H9 (cell line): ENCODE measurements at regions not wholly inside any gene's neighbourhood (a gene's known extent, or its start where the extent isn't known, plus 50 kb on each side); places are given as distances from the start of the nearest gene placed in this dataset.

ENCODE experiments used
- DNase-seq: peaks from one replicate; pipeline ENCODE4 v3.0.0-alpha.2; 2017
- H2AFZ ChIP-seq: one replicate; pipeline ENCODE4 v1.6.1; 2013; ENCODE audit warnings: mild to moderate bottlenecking, low read length, control low read depth, moderate library complexity
- H2AK5ac ChIP-seq: 2 replicates; pipeline ENCODE4 v1.6.1; 2013; ENCODE audit warnings: low read length, control low read depth, mixed read lengths; ENCODE audit not compliant: insufficient read length
- H2BK120ac ChIP-seq: one replicate; pipeline ENCODE4 v1.6.1; 2013; ENCODE audit warnings: low read depth, mild to moderate bottlenecking, low read length, control low read depth, inconsistent platforms; ENCODE audit not compliant: poor library complexity, severe bottlenecking
- H2BK12ac ChIP-seq: 2 replicates; pipeline ENCODE4 v1.6.1; 2013; ENCODE audit warnings: low read length, control low read depth, mixed read lengths, low read depth; ENCODE audit not compliant: insufficient read length
- H2BK15ac ChIP-seq: 2 replicates; pipeline ENCODE4 v1.6.1; 2013; ENCODE audit warnings: low read depth, low read length, control low read depth
- H2BK20ac ChIP-seq: one replicate; pipeline ENCODE4 v1.6.1; 2013; ENCODE audit warnings: low read depth, mild to moderate bottlenecking, low read length, control low read depth, inconsistent platforms; ENCODE audit not compliant: poor library complexity, severe bottlenecking
- H2BK5ac ChIP-seq: 2 replicates; pipeline ENCODE4 v1.6.1; 2013; ENCODE audit warnings: low read length, control low read depth, mixed read lengths; ENCODE audit not compliant: insufficient read length
- H3K14ac ChIP-seq: 2 replicates; pipeline ENCODE4 v1.6.1; 2013; ENCODE audit warnings: low read length, control low read depth; ENCODE audit not compliant: insufficient read depth
- H3K18ac ChIP-seq: 2 replicates; pipeline ENCODE4 v1.6.1; 2013; ENCODE audit warnings: low read depth, mild to moderate bottlenecking, mixed read lengths, low read length, control low read depth; ENCODE audit not compliant: insufficient read length
- H3K23ac ChIP-seq: 2 replicates; pipeline ENCODE4 v1.6.1; 2013; ENCODE audit warnings: low read length, control low read depth, mixed read lengths, low read depth; ENCODE audit not compliant: insufficient read length
- H3K23me2 ChIP-seq: 2 replicates; pipeline ENCODE4 v1.6.1; 2013; ENCODE audit warnings: low read depth, mild to moderate bottlenecking, mixed read lengths, low read length, control low read depth; ENCODE audit not compliant: insufficient read length, poor library complexity, severe bottlenecking
- H3K27ac ChIP-seq: 2 replicates; pipeline ENCODE4 v1.5.1; 2013; ENCODE audit warnings: low read length, control low read depth, mixed read lengths, low read depth; ENCODE audit not compliant: insufficient read length
- H3K27me3 ChIP-seq: 2 replicates; pipeline ENCODE4 v1.6.1; 2013; ENCODE audit warnings: low read length, control low read depth, inconsistent platforms; ENCODE audit not compliant: insufficient read depth
- H3K4ac ChIP-seq: 2 replicates; pipeline ENCODE4 v1.6.1; 2013; ENCODE audit warnings: low read depth, mild to moderate bottlenecking, control low read depth, inconsistent platforms, low read length, moderate library complexity
- H3K4me1 ChIP-seq: 2 replicates; pipeline ENCODE4 v1.6.1; 2013; ENCODE audit warnings: low read length, control low read depth, inconsistent platforms; ENCODE audit not compliant: insufficient read depth
- H3K4me2 ChIP-seq: 2 replicates; pipeline ENCODE4 v1.6.1; 2013; ENCODE audit warnings: low read length, control low read depth, mixed read lengths; ENCODE audit not compliant: insufficient read length, insufficient read depth
- H3K56ac ChIP-seq: 2 replicates; pipeline ENCODE4 v1.6.1; 2013; ENCODE audit warnings: low read depth, mild to moderate bottlenecking, mixed read lengths, low read length, control low read depth; ENCODE audit not compliant: insufficient read length
- H3K79me1 ChIP-seq: 2 replicates; pipeline ENCODE4 v1.6.1; 2013; ENCODE audit warnings: low read depth, mild to moderate bottlenecking, moderate library complexity, low read length, control low read depth, inconsistent platforms; ENCODE audit not compliant: insufficient read depth, poor library complexity, severe bottlenecking
- H3K79me2 ChIP-seq: 2 replicates; pipeline ENCODE4 v1.6.1; 2013; ENCODE audit warnings: low read length, control low read depth, inconsistent platforms; ENCODE audit not compliant: insufficient read depth
- H3K9ac ChIP-seq: 2 replicates; pipeline ENCODE4 v1.6.1; 2013; ENCODE audit warnings: low read length, control low read depth, mixed read lengths; ENCODE audit not compliant: insufficient read length; ENCODE audit errors: extremely low read depth
- H3K9me3 ChIP-seq: one replicate; pipeline ENCODE4 v1.6.1; 2013; ENCODE audit warnings: low read depth, low read length, inconsistent platforms; ENCODE audit not compliant: control insufficient read depth
- H3T11ph ChIP-seq: one replicate; pipeline ENCODE4 v1.6.1; 2013; ENCODE audit warnings: mild to moderate bottlenecking, low read length, control low read depth, inconsistent platforms
- H4K20me1 ChIP-seq: one replicate; pipeline ENCODE4 v1.6.1; 2013; ENCODE audit not compliant: control insufficient read depth, insufficient read length, insufficient read depth
- H4K5ac ChIP-seq: 2 replicates; pipeline ENCODE4 v1.6.1; 2013; ENCODE audit warnings: low read depth, mild to moderate bottlenecking, mixed read lengths, low read length, control low read depth; ENCODE audit not compliant: insufficient read length
- H4K8ac ChIP-seq: replicated peaks from 2 replicates; pipeline ENCODE4 v1.6.1; 2013; ENCODE audit warnings: low read length, control low read depth, mixed read lengths, low read depth; ENCODE audit not compliant: insufficient read length
- H4K91ac ChIP-seq: 2 replicates; pipeline ENCODE4 v1.6.1; 2013; ENCODE audit warnings: low read depth, mild to moderate bottlenecking, moderate library complexity, mixed read lengths, low read length, control low read depth; ENCODE audit not compliant: insufficient read length
- H3K27ac Mint-ChIP-seq, 3 experiments: 2 replicates in 2 of 3; 3 replicates in 1 of 3; pipeline ENCODE4 v1.8.0; 2020 to 2021; ENCODE audit warnings: mixed read lengths in 3 of 3, mild to moderate bottlenecking in 1 of 3, moderate library complexity in 1 of 3
- H3K27me3 Mint-ChIP-seq: 2 replicates; pipeline ENCODE4 v1.8.0; 2021; ENCODE audit warnings: low read depth, mild to moderate bottlenecking, moderate library complexity, mixed read lengths
- H3K36me3 Mint-ChIP-seq, 3 experiments: 2 replicates in 2 of 3; 3 replicates in 1 of 3; pipeline ENCODE4 v1.8.0; 2020 to 2021; ENCODE audit warnings: low read depth in 3 of 3, mixed read lengths in 3 of 3; ENCODE audit not compliant: insufficient read depth in 1 of 3
- H3K4me1 Mint-ChIP-seq, 2 experiments: 2 replicates each; pipeline ENCODE4 v1.8.0; 2020; ENCODE audit warnings: mixed read lengths in 2 of 2
- H3K4me3 Mint-ChIP-seq, 2 experiments: 2 replicates in 1 of 2; 3 replicates in 1 of 2; pipeline ENCODE4 v1.8.0; 2020 to 2021; ENCODE audit warnings: mild to moderate bottlenecking in 2 of 2, mixed read lengths in 2 of 2, moderate library complexity in 1 of 2
- H3K9me3 Mint-ChIP-seq, 2 experiments: 2 replicates in 1 of 2; 3 replicates in 1 of 2; pipeline ENCODE4 v1.8.0; 2020; ENCODE audit warnings: mild to moderate bottlenecking in 2 of 2, mixed read lengths in 2 of 2, moderate library complexity in 1 of 2
- WGBS: extraction: QIAGEN DNeasy Blood & Tissue Kit; methylation state at CpG from one replicate; pipeline ENCODE4 v1.1.7; 2013; ENCODE audit warnings: missing lambda C conversion rate, low lambda C conversion rate, mixed read lengths; ENCODE audit not compliant: insufficient read length; ENCODE audit errors: extremely low coverage; 5-methylcytosine and 5-hydroxymethylcytosine counted together
- TF ChIP-seq, protein P1 (sequence below): fragments of 200-600 bp; sonication (generic); conservative IDR thresholded peaks from 3 replicates; pipeline ENCODE4 v1.8.0; 2021; ENCODE audit warnings: antibody characterized with exemption, mild to moderate bottlenecking

DNA sequence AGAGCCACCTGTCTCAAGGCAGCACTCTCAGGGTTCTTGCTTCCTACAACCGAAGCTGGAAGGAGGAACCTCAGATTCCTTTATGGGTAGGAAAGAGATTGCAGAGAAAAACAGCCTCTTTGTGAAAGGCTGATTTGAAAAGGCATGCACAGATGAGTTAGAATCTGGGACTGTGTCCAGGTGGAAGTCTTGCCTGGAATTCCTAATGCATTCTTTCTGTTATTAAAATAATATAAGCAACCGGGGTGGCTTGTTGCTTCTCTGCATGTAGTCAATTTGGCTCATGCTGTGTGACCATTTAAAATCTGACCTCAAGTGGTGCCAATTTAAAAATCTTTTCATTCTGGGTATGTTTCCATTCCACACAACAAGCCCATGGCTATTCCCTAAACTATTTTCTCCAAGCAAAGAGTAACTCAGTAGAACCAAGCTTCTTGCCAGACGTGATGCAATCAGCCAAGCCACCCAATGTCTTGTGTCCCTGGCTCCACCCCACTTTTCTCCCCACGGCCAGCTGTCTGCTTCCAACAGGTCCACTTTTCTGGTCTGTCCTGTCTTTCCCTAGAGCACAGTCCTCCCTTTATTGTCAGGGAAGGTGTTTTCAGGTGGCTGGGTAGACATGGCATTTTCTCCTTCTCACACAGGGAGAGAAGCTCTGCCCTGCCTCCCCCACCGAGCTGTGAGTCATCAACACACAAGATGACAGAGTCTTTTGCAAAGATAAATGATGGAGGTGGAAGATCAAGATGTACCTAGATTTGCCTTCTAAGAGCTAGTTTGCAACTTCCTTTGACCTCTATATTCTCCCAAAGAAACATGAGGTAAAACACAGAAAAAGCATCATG lies 394.3 kb downstream of the FOXO1 start:
- H3K4me3 Mint-ChIP-seq, result peak overlapping the region in 1 of 2 experiments; percentile 8; a peak in 2 of 5 replicates
- no peak overlapping the region; the same call in 1 of the 2 replicates for H3K14ac ChIP-seq
- no peak overlapping the region for H4K5ac ChIP-seq
- H3K27ac ChIP-seq, result no peak overlapping the region
- no peak overlapping the region for H3T11ph ChIP-seq
- no peak overlapping the region for H4K8ac ChIP-seq
- no peak overlapping the region for H3K23ac ChIP-seq
- no peak overlapping the region for H2BK5ac ChIP-seq
- H3K4me2 ChIP-seq, result no peak overlapping the region
- H3K4me1 Mint-ChIP-seq, result peaks cover 25% of the 10 kb centered on the region in 2 experiments
- H2BK12ac ChIP-seq, result no peak overlapping the region
- TF ChIP-seq, protein P1, sequence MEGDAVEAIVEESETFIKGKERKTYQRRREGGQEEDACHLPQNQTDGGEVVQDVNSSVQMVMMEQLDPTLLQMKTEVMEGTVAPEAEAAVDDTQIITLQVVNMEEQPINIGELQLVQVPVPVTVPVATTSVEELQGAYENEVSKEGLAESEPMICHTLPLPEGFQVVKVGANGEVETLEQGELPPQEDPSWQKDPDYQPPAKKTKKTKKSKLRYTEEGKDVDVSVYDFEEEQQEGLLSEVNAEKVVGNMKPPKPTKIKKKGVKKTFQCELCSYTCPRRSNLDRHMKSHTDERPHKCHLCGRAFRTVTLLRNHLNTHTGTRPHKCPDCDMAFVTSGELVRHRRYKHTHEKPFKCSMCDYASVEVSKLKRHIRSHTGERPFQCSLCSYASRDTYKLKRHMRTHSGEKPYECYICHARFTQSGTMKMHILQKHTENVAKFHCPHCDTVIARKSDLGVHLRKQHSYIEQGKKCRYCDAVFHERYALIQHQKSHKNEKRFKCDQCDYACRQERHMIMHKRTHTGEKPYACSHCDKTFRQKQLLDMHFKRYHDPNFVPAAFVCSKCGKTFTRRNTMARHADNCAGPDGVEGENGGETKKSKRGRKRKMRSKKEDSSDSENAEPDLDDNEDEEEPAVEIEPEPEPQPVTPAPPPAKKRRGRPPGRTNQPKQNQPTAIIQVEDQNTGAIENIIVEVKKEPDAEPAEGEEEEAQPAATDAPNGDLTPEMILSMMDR, result no peak
- H3K56ac ChIP-seq, result no peak overlapping the region
- no peak overlapping the region for H4K91ac ChIP-seq
- H2AK5ac ChIP-seq, result no peak overlapping the region
- peaks cover 6% of the 10 kb centered on the region; the same call in 1 of the 2 replicates for H3K4me1 ChIP-seq
- H3K79me1 ChIP-seq, result no peaks in the 10 kb centered on the region
- H3K4ac ChIP-seq, result no peak overlapping the region
- peaks cover 2% of the 10 kb centered on the region; the same call in 1 of the 2 replicates for H3K27me3 Mint-ChIP-seq
- DNase-seq, result no peak
- H3K27ac Mint-ChIP-seq, result peak overlapping the region; percentile 9 to 45 (median 16); a peak in 5 of 7 replicates
- no peak overlapping the region for H3K9ac ChIP-seq
- H3K18ac ChIP-seq, result no peak overlapping the region
- no peaks in the 10 kb centered on the region for H3K79me2 ChIP-seq
- H2BK20ac ChIP-seq, result no peak overlapping the region
- no peak overlapping the region for H2BK120ac ChIP-seq
- H2BK15ac ChIP-seq, result no peak overlapping the region
- H3K27me3 ChIP-seq, result no peaks in the 10 kb centered on the region
- no peaks in the 10 kb centered on the region for H3K9me3 Mint-ChIP-seq
- no peaks in the 10 kb centered on the region for H3K36me3 Mint-ChIP-seq
- no peaks in the 10 kb centered on the region for H4K20me1 ChIP-seq
- no peaks in the 10 kb centered on the region for H3K23me2 ChIP-seq
- no peak overlapping the region for H2AFZ ChIP-seq
- no CpG with 5 or more reads among the region's 5 CpGs for WGBS
- no peaks in the 10 kb centered on the region for H3K9me3 ChIP-seq
